GM21381 (cell line): ENCODE measurements at regions not wholly inside any gene's neighbourhood (a gene's known extent, or its start where the extent isn't known, plus 50 kb on each side); places are given as distances from the start of the nearest gene placed in this dataset.
"Not testable (repeated sequence)": the region's sequence is repeated elsewhere in the genome, so short reads cannot be mapped to it uniquely, and the experiment has no call there.

ENCODE experiments used
- ATAC-seq: cut with Tn5 transposase; IDR thresholded peaks from one replicate; pipeline ENCODE4 v1.9.1; 2021; ENCODE audit warnings: mild to moderate bottlenecking, moderate library complexity; ENCODE audit not compliant: unreplicated experiment

- no peak for ATAC-seq
These were observed 155.6 kb upstream of the IRS2 start for GRCh38 chr13:109941951-109942350.

- ATAC-seq: no peak
These were observed 154.8 kb upstream of the IRS2 start for GRCh38 chr13:109941221-109941620.

- no peak for ATAC-seq
These were observed 154.3 kb upstream of the IRS2 start for GRCh38 chr13:109940637-109941036.

GRCh38 chr13:109939838-109940237 is 153.5 kb upstream of the IRS2 start:
- ATAC-seq: no peak

- ATAC-seq: no peak
These were observed 152.8 kb upstream of the IRS2 start for GRCh38 chr13:109939180-109939579.

GRCh38 chr13:109938255-109938936 is 152.0 kb upstream of the IRS2 start:
- ATAC-seq: no peak

GRCh38 chr13:109934520-109934919 is 148.1 kb upstream of the IRS2 start:
- not testable (repeated sequence) for ATAC-seq

GRCh38 chr13:109933476-109933875 is 147.1 kb upstream of the IRS2 start:
- ATAC-seq: no peak

- no peak for ATAC-seq
These were observed 138.0 kb upstream of the IRS2 start for GRCh38 chr13:109924376-109924775.

- no peak for ATAC-seq
These were observed 136.1 kb upstream of the IRS2 start for GRCh38 chr13:109922518-109922917.

- ATAC-seq: no peak
These were observed 133.5 kb upstream of the IRS2 start for GRCh38 chr13:109919715-109920375.

GRCh38 chr13:109918179-109918711 is 131.9 kb upstream of the IRS2 start:
- no peak for ATAC-seq

- no peak for ATAC-seq
These were observed 131.0 kb upstream of the IRS2 start for GRCh38 chr13:109917422-109917821.

GRCh38 chr13:109913936-109914510 is 127.6 kb upstream of the IRS2 start:
- ATAC-seq: no peak

- ATAC-seq: no peak
These were observed 126.8 kb upstream of the IRS2 start for GRCh38 chr13:109913186-109913585.

- ATAC-seq: no peak
These were observed 123.8 kb upstream of the IRS2 start for GRCh38 chr13:109910194-109910593.

GRCh38 chr13:109906976-109907375 is 120.6 kb upstream of the IRS2 start:
- ATAC-seq: no peak

GRCh38 chr13:109904218-109904617 is 117.8 kb upstream of the IRS2 start:
- ATAC-seq: no peak

GRCh38 chr13:109900741-109901140 is 114.4 kb upstream of the IRS2 start:
- no peak for ATAC-seq

GRCh38 chr13:109900320-109900719 is 113.9 kb upstream of the IRS2 start:
- ATAC-seq: no peak

GRCh38 chr13:109899748-109900147 is 113.4 kb upstream of the IRS2 start:
- no peak for ATAC-seq

- ATAC-seq: no peak
These were observed 112.9 kb upstream of the IRS2 start for GRCh38 chr13:109899316-109899715.
